K562 (cell line): ENCODE measurements at regions not wholly inside any gene's neighbourhood (a gene's known extent, or its start where the extent isn't known, plus 50 kb on each side); places are given as distances from the start of the nearest gene placed in this dataset.

Source experiments
- ATAC-seq: fragments of 200-7000 bp; cut with Tn5 transposase; 3 replicates; pipeline ENCODE4 v1.9.1; 2020; ENCODE audit warnings: moderate library complexity
- BruUV-seq: library from RNA; stranded (reverse); fragments of 400-500 nt; replicated peaks from 2 replicates; lab custom pipeline; 2021; lab: Mats Ljungman, UMichigan
- CTCF ChIA-PET: fragments of 300-600 bp; formaldehyde crosslinking; extraction: SDS; loops from one replicate; lab custom pipeline; 2021; ENCODE audit warnings: low intra/inter-chr PET ratio; lab: Yijun Ruan, JAX
- POLR2A ChIA-PET: fragments of 300-600, 350-650 bp; sonication (Branson Sonifier 250); formaldehyde crosslinking; extraction: SDS; loops from one replicate; lab custom pipeline; 2021; ENCODE audit warnings: antibody characterized with exemption, inconsistent platforms; lab: Yijun Ruan, JAX
- DNase-seq, 4 experiments: peaks; one replicate each; pipeline versions ENCODE4 v3.0.0 to v3.0.0-alpha.2; 2011 to 2018; ENCODE audit warnings: low spot score in 3 of 4, mixed read lengths in 3 of 4; ENCODE audit errors: extremely low read depth in 1 of 4
- FAIRE-seq: peaks from 2 replicates; lab custom pipeline; 2011; peaks lifted over from hg19 to GRCh38; lab: Jason Lieb, UNC
- H2AFZ ChIP-seq: 2 replicates; pipeline ENCODE4 v1.6.0; 2011; ENCODE audit warnings: low read depth, low read length, control low read depth, inconsistent platforms
- H3K27ac ChIP-seq: fragments of 200-600 bp; 3 replicates; pipeline ENCODE4 v1.8.0; 2011; ENCODE audit warnings: low read depth, mild to moderate bottlenecking, control low read depth, inconsistent platforms, low read length, moderate library complexity, mixed read lengths; ENCODE audit errors: extremely low read depth
- H3K27me3 ChIP-seq, 2 experiments: fragments of 300-600 bp in 1 of 2; 2 replicates in 1 of 2; 3 replicates in 1 of 2; pipeline versions ENCODE4 v1.6.0 to v1.8.0; 2011; ENCODE audit warnings: inconsistent platforms in 2 of 2, low read length in 2 of 2, mild to moderate bottlenecking in 1 of 2, mixed read lengths in 1 of 2, moderate library complexity in 1 of 2; ENCODE audit not compliant: control insufficient read depth in 2 of 2, insufficient read depth in 2 of 2
- H3K36me3 ChIP-seq: fragments of 300-600 bp; 3 replicates; pipeline ENCODE4 v1.8.0; 2011; ENCODE audit warnings: mild to moderate bottlenecking, low read length, inconsistent platforms; ENCODE audit not compliant: control insufficient read depth, insufficient read depth
- H3K4me1 ChIP-seq, 2 experiments: fragments of 200-600 bp in 1 of 2; replicated peaks in 1 of 2; 2 replicates in 1 of 2; 3 replicates in 1 of 2; pipeline versions ENCODE4 v1.5.1 to v1.8.0; 2011; ENCODE audit warnings: inconsistent platforms in 2 of 2, low read length in 2 of 2, mild to moderate bottlenecking in 1 of 2, mixed read lengths in 1 of 2, moderate library complexity in 1 of 2; ENCODE audit not compliant: control insufficient read depth in 2 of 2, insufficient read depth in 2 of 2
- H3K4me2 ChIP-seq: 2 replicates; pipeline ENCODE4 v1.6.1; 2011; ENCODE audit warnings: low read length, control low read depth, inconsistent platforms, mixed read lengths; ENCODE audit not compliant: insufficient read depth
- H3K4me3 ChIP-seq: fragments of 200-600 bp; sonication (generic), shearing (Covaris generic); 2 replicates; pipeline ENCODE4 v1.5.1; 2016; ENCODE audit warnings: control low read depth, inconsistent platforms
- H3K79me2 ChIP-seq: fragments of 200-600 bp; 3 replicates; pipeline ENCODE4 v1.8.0; 2011; ENCODE audit warnings: low read length, inconsistent platforms; ENCODE audit not compliant: control insufficient read depth, insufficient read depth
- H3K9ac ChIP-seq, 2 experiments: 2 replicates each; pipeline versions ENCODE4 v1.6.0 to v1.6.1; 2011; ENCODE audit warnings: low read depth in 2 of 2, low read length in 2 of 2, control low read depth in 1 of 2, inconsistent platforms in 1 of 2, mild to moderate bottlenecking in 1 of 2, mixed read lengths in 1 of 2; ENCODE audit not compliant: insufficient read depth in 1 of 2
- H3K9me1 ChIP-seq: one replicate; pipeline ENCODE4 v1.6.0; 2011; ENCODE audit warnings: inconsistent platforms, mild to moderate bottlenecking, low read length, moderate library complexity; ENCODE audit not compliant: control insufficient read depth, insufficient read depth
- H3K9me3 ChIP-seq: replicated peaks from 2 replicates; pipeline ENCODE4 v1.5.1; 2011; ENCODE audit warnings: low read depth, low read length, inconsistent platforms; ENCODE audit not compliant: control insufficient read depth, insufficient read depth
- H4K20me1 ChIP-seq: replicated peaks from 2 replicates; pipeline ENCODE4 v1.6.1; 2011; ENCODE audit warnings: low read length, inconsistent platforms, mixed read lengths; ENCODE audit not compliant: control insufficient read depth, insufficient read depth
- ARID1B ChIP-seq: fragments of 450-650 bp; IDR thresholded peaks from 2 replicates; pipeline ENCODE4 v1.6.1; 2016; ENCODE audit warnings: antibody characterized with exemption, mild to moderate bottlenecking, inconsistent platforms
- BHLHE40 ChIP-seq: IDR thresholded peaks from 2 replicates; pipeline ENCODE4 v1.6.1; 2011; ENCODE audit warnings: low read length, improper control_type of control experiment
- CBFA2T2 ChIP-seq: fragments of 450-650 bp; conservative IDR thresholded peaks from 2 replicates; pipeline ENCODE4 v1.6.1; 2017; ENCODE audit warnings: mild to moderate bottlenecking
- CREB1 ChIP-seq, 2 experiments: sonication (generic) in 1 of 2; formaldehyde crosslinking in 1 of 2; IDR thresholded peaks; 2 replicates each; pipeline versions ENCODE4 v1.6.1 to v1.8.0; 2012 to 2022; ENCODE audit warnings: inconsistent platforms in 1 of 2, mild to moderate bottlenecking in 1 of 2, missing genetic modification reagents in 1 of 2, moderate library complexity in 1 of 2
- DMBX1 ChIP-seq: fragments of 250-450 bp; sonication (Bioruptor Pico); IDR thresholded peaks from 2 replicates; pipeline ENCODE4 v1.8.0; 2022; ENCODE audit warnings: inconsistent platforms, mild to moderate bottlenecking, moderate library complexity, borderline replicate concordance
- ELF1 ChIP-seq: fragments of 200-800 bp; sonication (Bioruptor generic); IDR thresholded peaks from 2 replicates; pipeline ENCODE4 v1.6.1; 2016; ENCODE audit warnings: missing genetic modification characterization, missing compliant biosample characterization
- GTF3C2 ChIP-seq: IDR thresholded peaks from 3 replicates; pipeline ENCODE4 v1.6.1; 2011; ENCODE audit warnings: borderline replicate concordance, mild to moderate bottlenecking, moderate library complexity; ENCODE audit not compliant: insufficient read length; ENCODE audit errors: extremely low read depth
- MCM5 ChIP-seq: fragments of 450-650 bp; IDR thresholded peaks from 2 replicates; pipeline ENCODE4 v1.6.1; 2016; ENCODE audit warnings: low read depth
- MTA1 ChIP-seq: fragments of 450-650 bp; IDR thresholded peaks from 2 replicates; pipeline ENCODE4 v1.6.1; 2017; ENCODE audit warnings: borderline replicate concordance
- TEAD1 ChIP-seq, 2 experiments: fragments of 450-650 bp in 1 of 2; sonication (generic) in 1 of 2; formaldehyde crosslinking; IDR thresholded peaks; 2 replicates each; pipeline versions ENCODE4 v1.4.0 to v1.8.0; 2020 to 2022; ENCODE audit warnings: mild to moderate bottlenecking in 2 of 2, missing genetic modification reagents in 1 of 2
- VEZF1 ChIP-seq: fragments of 200-800 bp; sonication (Bioruptor generic); IDR thresholded peaks from 2 replicates; pipeline ENCODE4 v1.6.1; 2017; ENCODE audit warnings: missing genetic modification characterization, missing compliant biosample characterization
- in situ Hi-C: fragments of 300-500 bp; cut with MboI; formaldehyde crosslinking; loops from 4 replicates; pipeline ENCODE4 v1.15.0; 2018; ENCODE audit warnings: inconsistent platforms, mixed read lengths
- intact Hi-C: fragments of 100-400 bp; cut with micrococcal nuclease; formaldehyde crosslinking; loops from 2 replicates; pipeline ENCODE4 v1.14.2; 2022
- TF ChIP-seq, protein P1 (sequence below), 3 experiments: IDR thresholded peaks in 2 of 3; conservative IDR thresholded peaks in 1 of 3; 2 replicates each; pipeline ENCODE4 v1.5.1; 2011 to 2012; ENCODE audit warnings: low read length in 3 of 3, mild to moderate bottlenecking in 3 of 3, control low read depth in 2 of 3, improper control_type of control experiment in 1 of 3, inconsistent platforms in 1 of 3, low read depth in 1 of 3, mixed read lengths in 1 of 3, moderate library complexity in 1 of 3; ENCODE audit not compliant: insufficient read depth in 2 of 3
- TF ChIP-seq, protein P2 (sequence below): fragments of 250-450 bp; sonication (Bioruptor Pico); IDR thresholded peaks from 2 replicates; pipeline ENCODE4 v1.9.0; 2021; ENCODE audit warnings: mild to moderate bottlenecking, inconsistent platforms

- TF ChIP-seq CREB1 (IDR thresholded peaks at IDR 0.05) (no peak), CREB1 (CRISPR knock-in tag; IDR thresholded peaks at IDR 0.05) (no peak), MTA1 (no peak), MCM5 (no peak), ARID1B (peak; percentile 93)
Measured at GRCh38 chr13:75985132-75985531, 349.0 kb downstream of the LMO7 start (continued).

- H3K9me3 ChIP-seq, result no peaks in the 10 kb centered on the region; the same call in 1 of the 2 replicates
- H3K4me3 ChIP-seq, result no peak overlapping the region
- H3K27ac ChIP-seq, result no peak overlapping the region
- no peak overlapping the region for H2AFZ ChIP-seq
- H3K36me3 ChIP-seq, result no peaks in the 10 kb centered on the region
- no peaks in the 10 kb centered on the region; a peak in 1 of 5 replicates for H3K4me1 ChIP-seq
- ChIA-PET CTCF (no interaction called here), POLR2A (no interaction called here)
- no peaks in the 10 kb centered on the region for H3K79me2 ChIP-seq
- no TSS peak for BruUV-seq
- FAIRE-seq (no peak), ATAC-seq (no peak), DNase-seq (no peak)
- H3K9me1 ChIP-seq, result no peaks in the 10 kb centered on the region
- intact Hi-C loops (no loop called here), in situ Hi-C loops (no loop called here)
- H3K4me2 ChIP-seq, result no peak overlapping the region
- TF ChIP-seq DMBX1 (CRISPR knock-in tag) (no peak), VEZF1 (no peak), GTF3C2 (no peak), TEAD1 (CRISPR knock-in tag; IDR thresholded peaks at IDR 0.05) (no peak), BHLHE40 (no peak), CBFA2T2 (no peak), ELF1 (tag) (no peak)
- TF ChIP-seq, protein P1, sequence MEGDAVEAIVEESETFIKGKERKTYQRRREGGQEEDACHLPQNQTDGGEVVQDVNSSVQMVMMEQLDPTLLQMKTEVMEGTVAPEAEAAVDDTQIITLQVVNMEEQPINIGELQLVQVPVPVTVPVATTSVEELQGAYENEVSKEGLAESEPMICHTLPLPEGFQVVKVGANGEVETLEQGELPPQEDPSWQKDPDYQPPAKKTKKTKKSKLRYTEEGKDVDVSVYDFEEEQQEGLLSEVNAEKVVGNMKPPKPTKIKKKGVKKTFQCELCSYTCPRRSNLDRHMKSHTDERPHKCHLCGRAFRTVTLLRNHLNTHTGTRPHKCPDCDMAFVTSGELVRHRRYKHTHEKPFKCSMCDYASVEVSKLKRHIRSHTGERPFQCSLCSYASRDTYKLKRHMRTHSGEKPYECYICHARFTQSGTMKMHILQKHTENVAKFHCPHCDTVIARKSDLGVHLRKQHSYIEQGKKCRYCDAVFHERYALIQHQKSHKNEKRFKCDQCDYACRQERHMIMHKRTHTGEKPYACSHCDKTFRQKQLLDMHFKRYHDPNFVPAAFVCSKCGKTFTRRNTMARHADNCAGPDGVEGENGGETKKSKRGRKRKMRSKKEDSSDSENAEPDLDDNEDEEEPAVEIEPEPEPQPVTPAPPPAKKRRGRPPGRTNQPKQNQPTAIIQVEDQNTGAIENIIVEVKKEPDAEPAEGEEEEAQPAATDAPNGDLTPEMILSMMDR (IDR thresholded peaks at IDR 0.05 in 2 of 3, conservative IDR thresholded peaks at IDR 0.05 in 1 of 3; ENCODE audit: insufficient read depth in 2 of 3, low read depth in 1 of 3, low read length in 3 of 3), result no peak
- TF ChIP-seq, protein P2, sequence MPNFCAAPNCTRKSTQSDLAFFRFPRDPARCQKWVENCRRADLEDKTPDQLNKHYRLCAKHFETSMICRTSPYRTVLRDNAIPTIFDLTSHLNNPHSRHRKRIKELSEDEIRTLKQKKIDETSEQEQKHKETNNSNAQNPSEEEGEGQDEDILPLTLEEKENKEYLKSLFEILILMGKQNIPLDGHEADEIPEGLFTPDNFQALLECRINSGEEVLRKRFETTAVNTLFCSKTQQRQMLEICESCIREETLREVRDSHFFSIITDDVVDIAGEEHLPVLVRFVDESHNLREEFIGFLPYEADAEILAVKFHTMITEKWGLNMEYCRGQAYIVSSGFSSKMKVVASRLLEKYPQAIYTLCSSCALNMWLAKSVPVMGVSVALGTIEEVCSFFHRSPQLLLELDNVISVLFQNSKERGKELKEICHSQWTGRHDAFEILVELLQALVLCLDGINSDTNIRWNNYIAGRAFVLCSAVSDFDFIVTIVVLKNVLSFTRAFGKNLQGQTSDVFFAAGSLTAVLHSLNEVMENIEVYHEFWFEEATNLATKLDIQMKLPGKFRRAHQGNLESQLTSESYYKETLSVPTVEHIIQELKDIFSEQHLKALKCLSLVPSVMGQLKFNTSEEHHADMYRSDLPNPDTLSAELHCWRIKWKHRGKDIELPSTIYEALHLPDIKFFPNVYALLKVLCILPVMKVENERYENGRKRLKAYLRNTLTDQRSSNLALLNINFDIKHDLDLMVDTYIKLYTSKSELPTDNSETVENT (CRISPR knock-in tag), result no peak
- no peak overlapping the region for H3K9ac ChIP-seq
- H4K20me1 ChIP-seq, result no peaks in the 10 kb centered on the region
- H3K27me3 ChIP-seq, result no peaks in the 10 kb centered on the region
Measured at GRCh38 chr13:75978818-75979217, 342.7 kb downstream of the LMO7 start.
